Keratinocyte (primary cell): ENCODE measurements at regions not wholly inside any gene's neighbourhood (a gene's known extent, or its start where the extent isn't known, plus 50 kb on each side); places are given as distances from the start of the nearest gene placed in this dataset.

ENCODE experiments used
- EZH2 ChIP-seq: IDR thresholded peaks from one replicate; pipeline ENCODE4 v1.6.1; 2012; ENCODE audit warnings: inconsistent platforms, mild to moderate bottlenecking, low read length, moderate library complexity
- TF ChIP-seq, protein P1 (sequence below), 3 experiments: IDR thresholded peaks in 1 of 3; conservative IDR thresholded peaks in 1 of 3; optimal IDR thresholded peaks in 1 of 3; 2 replicates in 2 of 3; 3 replicates in 1 of 3; pipeline versions ENCODE3 to v1.5.1; 2011; ENCODE audit warnings: low read length in 3 of 3, mild to moderate bottlenecking in 3 of 3, moderate library complexity in 2 of 3, control low read depth in 1 of 3, inconsistent platforms in 1 of 3; ENCODE audit not compliant: insufficient read depth in 2 of 3; ENCODE audit errors: extremely low read depth in 1 of 3

DNA sequence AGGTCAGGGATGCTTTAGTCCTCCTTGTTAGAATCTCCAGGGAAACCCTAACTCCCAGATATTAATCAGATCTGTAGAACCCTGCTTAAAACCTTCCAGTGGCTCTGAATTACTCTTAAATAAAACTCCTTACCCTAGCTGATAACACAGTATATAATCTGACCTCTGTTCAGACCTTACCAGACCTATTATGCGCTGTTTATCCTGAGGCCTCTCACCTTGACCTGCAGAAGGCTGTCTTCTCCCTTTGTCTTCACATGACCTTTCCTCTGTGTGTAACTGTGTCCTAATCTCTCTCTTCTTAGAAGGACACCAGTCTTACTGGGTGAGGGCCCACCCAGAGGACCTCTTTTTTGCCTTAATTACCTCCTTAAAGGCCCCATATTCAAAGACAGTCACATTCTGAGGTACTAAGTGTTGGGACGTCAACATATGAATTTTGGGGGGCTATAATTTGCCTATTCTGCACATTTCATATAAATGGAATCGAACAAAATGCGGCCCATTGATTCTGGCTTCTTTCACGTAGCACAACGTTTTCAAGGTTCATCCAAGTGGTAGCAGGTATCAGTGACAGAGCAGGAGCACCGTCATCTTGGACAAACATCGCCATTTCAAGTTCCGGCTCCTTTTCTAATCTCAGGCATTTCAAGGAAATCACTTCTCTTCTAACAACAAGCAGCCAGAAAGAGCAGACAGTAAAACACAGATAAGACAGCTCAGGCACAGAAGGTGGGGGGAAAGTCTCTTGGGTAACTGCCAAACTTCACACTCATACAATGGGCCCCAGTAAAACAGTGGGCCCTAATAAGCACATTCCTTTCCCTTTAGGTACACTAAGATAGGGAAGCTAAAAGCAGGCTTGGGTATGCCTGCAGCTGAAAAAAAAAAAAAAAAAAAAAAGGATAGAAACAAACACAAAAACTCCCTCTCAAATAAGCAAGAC, 200.2 kb upstream of the NUDT4 start:
- TF ChIP-seq, protein P1, sequence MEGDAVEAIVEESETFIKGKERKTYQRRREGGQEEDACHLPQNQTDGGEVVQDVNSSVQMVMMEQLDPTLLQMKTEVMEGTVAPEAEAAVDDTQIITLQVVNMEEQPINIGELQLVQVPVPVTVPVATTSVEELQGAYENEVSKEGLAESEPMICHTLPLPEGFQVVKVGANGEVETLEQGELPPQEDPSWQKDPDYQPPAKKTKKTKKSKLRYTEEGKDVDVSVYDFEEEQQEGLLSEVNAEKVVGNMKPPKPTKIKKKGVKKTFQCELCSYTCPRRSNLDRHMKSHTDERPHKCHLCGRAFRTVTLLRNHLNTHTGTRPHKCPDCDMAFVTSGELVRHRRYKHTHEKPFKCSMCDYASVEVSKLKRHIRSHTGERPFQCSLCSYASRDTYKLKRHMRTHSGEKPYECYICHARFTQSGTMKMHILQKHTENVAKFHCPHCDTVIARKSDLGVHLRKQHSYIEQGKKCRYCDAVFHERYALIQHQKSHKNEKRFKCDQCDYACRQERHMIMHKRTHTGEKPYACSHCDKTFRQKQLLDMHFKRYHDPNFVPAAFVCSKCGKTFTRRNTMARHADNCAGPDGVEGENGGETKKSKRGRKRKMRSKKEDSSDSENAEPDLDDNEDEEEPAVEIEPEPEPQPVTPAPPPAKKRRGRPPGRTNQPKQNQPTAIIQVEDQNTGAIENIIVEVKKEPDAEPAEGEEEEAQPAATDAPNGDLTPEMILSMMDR (optimal IDR thresholded peaks at IDR 0.05 in 1 of 3, IDR thresholded peaks at IDR 0.05 in 1 of 3, conservative IDR thresholded peaks at IDR 0.05 in 1 of 3; ENCODE audit: extremely low read depth in 1 of 3, insufficient read depth in 2 of 3, low read length in 3 of 3) = no peak
- no peak for TF ChIP-seq EZH2
